ENCODE measurements at regions not wholly inside any gene's neighbourhood (a gene's known extent, or its start where the extent isn't known, plus 50 kb on each side); places are given as distances from the start of the nearest gene placed in this dataset.

- no peak for ATAC-seq
- intact Hi-C loops (cut with DNase I, micrococcal nuclease), result no loop called here
Measured at GRCh38 chr15:55035749-55036148, 161.0 kb downstream of the RSL24D1 start.

DNA sequence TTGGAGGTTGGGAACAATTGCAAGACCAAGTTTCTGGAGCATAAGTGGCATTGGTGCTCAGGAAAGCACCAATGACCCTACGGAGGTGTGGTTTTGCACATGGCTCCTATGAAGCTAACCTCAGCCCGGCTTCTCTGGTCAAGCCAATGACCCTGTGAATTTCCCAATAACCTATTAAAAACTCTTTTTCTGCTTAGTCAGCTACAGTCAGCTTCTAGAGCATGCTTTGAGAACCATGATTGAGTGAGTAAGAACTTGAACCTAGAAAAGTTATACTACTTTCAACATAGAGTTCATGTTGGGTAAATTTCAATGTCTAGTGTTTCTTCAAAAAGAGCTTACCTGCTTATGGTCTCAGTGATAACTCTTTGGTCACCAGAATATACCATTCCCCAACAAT lies 163.2 kb downstream of the RSL24D1 start:
- ATAC-seq (no peak), DNase-seq (no peak)
- intact Hi-C loops (cut with DNase I, micrococcal nuclease), result no loop called here

More at GRCh38 chr15:55035749-55036148, 161.0 kb downstream of the RSL24D1 start:
- no peak for DNase-seq

DNA sequence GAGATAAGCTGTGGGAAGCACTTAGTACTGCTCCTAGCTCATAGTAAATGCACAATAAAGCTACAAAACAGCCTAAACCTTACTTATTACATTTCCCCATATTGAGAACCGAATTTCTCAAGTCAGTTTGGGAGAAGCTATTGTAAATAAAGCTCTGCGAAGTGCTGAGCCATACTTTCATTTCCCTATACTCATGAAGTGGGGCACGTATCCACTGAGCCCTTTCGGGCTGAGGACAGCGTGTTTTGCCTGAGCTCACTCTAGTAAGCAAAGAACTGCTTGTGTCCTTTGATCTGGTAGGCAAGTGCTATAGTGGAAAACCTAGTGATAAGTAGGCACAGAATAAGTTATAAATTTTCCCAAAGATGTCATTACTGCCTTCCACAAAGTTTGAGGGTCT lies 165.0 kb downstream of the RSL24D1 start:
- intact Hi-C loops (cut with DNase I, micrococcal nuclease), result no loop called here
- DNase-seq, result no peak
- no peak for ATAC-seq

DNA sequence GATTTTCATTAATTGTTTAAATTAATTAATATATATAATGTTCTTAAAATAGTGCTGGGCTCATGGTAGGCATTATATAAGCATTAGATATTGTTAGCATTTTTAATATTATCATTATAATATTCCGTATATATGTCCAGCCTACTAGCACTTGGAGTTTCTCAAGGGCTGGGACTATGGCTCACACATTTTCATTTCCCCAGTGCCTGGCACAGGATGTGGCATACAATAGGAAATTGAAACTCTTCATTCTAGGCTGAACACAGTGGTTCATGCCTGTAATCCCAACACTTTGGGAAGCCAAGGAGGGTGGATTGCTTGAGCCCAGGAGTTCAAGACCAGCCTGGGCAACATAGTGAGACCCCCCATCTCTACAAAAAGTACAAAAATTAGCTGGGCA lies 170.4 kb downstream of the RSL24D1 start:
- DNase-seq, result no peak
- intact Hi-C loops (cut with DNase I, micrococcal nuclease), result no loop called here
- no peak for ATAC-seq

GRCh38 chr15:55017635-55018034 lies 179.1 kb downstream of the RSL24D1 start:
- no peak for DNase-seq
- ATAC-seq, result no peak
- intact Hi-C loops (cut with DNase I, micrococcal nuclease), result no loop called here

DNA sequence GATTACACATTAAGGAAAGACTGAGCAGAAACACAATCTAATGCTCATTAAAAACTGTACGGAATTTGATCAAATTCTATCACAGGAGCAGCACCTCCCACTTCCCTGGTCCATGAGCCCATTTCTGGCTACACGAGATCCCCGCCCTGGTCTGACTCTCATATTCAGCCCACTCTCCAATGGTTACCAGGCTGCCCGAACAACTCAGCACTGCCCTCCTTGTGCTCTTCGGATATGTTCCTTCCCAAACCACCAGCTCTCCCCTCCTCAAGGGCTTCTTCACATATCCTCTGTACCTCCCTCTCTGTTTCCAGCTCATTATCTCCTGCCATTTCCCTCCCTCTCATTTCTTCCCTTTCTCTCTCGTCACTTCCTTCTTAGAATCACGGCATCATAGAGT lies 180.5 kb downstream of the RSL24D1 start:
- no peak for ATAC-seq
- no peak for DNase-seq

GRCh38 chr15:55015093-55015445 lies 181.7 kb downstream of the RSL24D1 start:
- ATAC-seq, result no peak
- DNase-seq, result no peak
- intact Hi-C loops (cut with DNase I, micrococcal nuclease), result no loop called here

More for the DNA sequence above, 180.5 kb downstream of the RSL24D1 start:
- intact Hi-C loops (cut with DNase I, micrococcal nuclease), result no loop called here

DNA sequence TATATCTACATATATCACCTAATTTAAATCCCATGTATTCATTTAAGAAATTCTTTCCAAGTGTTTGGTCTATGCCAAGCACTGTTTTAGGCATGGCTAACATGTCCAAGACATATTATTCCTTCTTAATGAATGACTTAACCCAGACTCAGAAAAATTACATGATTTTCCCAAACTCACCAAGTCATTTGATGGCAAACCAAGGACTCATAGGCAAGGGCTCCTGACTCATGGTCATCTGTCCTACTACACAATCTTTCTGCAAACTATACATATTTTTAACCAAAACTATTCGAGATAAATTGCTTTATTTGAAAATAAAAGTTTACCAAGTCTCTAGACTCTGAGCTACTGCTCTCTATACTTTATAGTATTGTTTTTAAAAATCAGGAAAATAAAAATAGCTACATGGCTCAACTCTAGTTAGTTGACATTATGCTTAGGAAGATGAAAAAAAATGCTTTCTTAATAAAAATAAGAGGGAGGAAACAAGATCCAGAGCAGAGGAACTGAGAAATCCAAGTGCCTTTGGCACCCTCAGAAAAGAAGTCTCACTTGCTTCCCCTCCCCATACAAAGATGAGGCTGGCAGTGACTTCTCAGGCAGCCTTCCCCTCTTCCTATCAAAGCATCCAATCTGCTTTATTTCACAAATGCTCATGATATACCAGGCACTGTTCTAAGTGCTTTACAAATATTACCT lies 182.2 kb downstream of the RSL24D1 start:
- DNase-seq (no peak), ATAC-seq (no peak)
- intact Hi-C loops (cut with DNase I, micrococcal nuclease), result no loop called here

DNA sequence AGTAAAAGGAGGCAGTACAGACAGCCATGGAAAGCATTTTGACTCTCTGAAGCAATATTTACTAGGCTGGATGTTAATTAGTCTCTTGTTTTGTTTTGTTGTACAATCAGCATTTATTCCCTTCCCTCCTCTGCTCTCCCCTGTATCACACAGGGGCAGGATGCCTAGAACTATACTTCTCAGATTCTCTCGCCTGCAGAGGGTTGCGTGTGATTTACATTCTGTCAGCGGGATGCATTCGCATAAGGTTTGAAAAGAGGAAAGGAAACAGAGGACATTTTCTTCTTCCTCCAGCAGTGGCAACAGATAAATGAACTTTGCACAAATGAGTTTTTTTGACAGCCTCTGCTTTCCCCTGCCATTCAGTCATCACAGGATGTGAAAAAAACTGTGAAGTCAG lies 188.3 kb downstream of the RSL24D1 start:
- DNase-seq, result no peak
- no peak for ATAC-seq
- intact Hi-C loops (cut with DNase I, micrococcal nuclease), result no loop called here

GRCh38 chr15:55007561-55007960 lies 189.2 kb downstream of the RSL24D1 start:
- DNase-seq, result peak in 1 of 2 donors; percentile 28
- intact Hi-C loops (cut with DNase I, micrococcal nuclease), result no loop called here
- no peak for ATAC-seq

DNA sequence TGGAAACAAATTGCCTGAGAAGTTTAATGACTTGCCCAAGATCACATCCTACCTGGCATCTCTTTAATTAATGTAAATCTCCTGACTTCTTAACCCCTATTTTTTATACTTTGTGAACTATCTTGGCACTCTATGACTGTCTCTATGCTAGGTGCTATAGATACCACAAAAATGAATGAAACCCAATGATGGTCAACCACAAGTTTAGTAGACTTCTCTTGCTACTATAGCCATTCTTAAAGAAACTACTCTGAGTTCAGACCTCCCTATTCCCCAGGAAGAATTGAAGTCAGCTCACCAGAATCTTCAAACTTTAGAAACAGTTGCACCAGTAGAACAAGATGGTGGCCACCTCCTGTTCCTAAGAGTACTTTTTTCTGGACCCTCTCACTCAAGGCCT lies 191.1 kb downstream of the RSL24D1 start:
- DNase-seq (no peak), ATAC-seq (no peak)
- intact Hi-C loops (cut with DNase I, micrococcal nuclease), result no loop called here

GRCh38 chr15:55003965-55004873 lies 192.5 kb downstream of the RSL24D1 start:
- DNase-seq (no peak), ATAC-seq (no peak)
- intact Hi-C loops (cut with DNase I, micrococcal nuclease), result no loop called here

DNA sequence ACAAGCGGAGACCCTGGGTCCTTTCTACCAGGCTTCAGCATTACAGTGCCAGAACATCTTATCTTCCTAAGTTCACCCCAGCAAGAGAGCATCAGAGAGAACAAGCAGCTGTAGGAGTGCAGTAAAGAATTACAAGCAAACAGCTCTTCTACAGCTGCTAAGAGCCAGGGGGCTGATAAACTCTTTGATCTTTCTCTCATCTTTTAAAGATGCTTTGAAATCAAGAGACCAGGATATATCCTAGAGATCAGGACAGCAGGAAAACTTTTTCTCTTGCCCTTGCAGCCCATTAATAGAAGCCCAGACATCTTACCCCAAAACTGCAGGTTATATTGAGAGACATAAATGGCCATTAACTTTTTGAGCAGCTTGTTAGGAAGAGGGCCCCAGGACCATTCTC lies 198.1 kb downstream of the RSL24D1 start:
- no peak for DNase-seq
- intact Hi-C loops (cut with DNase I, micrococcal nuclease), result no loop called here
- ATAC-seq, result no peak

DNA sequence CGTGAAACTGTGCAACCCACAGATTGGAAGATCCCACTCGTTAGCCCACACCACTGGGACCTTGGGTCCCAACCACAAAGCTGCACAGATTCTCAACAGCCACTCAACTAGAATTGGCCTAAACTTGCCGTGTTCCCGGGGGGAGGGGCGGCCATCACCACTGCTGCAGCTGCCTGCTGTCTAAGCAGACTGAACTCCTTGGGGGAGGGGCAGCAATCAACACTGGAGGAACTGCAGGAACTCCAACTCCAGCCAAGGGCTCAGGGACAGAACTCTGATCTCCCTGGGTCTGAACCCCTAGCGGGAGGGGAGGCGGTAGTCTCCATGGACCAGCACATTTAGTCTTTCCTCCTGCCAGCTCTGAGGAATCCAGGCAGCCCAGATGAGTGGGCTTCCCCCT lies 205.9 kb downstream of the RSL24D1 start:
- ATAC-seq, result no peak
- intact Hi-C loops (cut with DNase I, micrococcal nuclease), result no loop called here
- DNase-seq, result no peak

DNA sequence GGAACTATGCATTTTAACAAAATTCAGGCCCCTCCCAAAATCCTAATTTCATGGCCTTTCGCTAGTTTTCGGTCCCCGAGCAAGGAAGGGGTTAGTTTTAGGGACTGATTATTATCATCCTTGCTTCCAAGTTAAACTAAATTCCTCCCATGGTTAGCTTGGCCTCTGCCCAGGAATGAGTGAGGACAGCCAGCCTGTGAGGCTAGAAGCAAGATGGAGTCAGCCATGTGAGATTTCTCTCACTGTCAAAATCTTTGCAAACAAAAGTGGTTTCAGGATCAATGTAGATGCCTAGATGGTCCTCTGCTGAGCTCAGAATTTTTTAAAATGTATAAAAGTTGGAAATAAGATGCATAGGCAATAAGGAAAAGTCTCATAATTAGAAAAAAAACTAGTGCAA lies 208.9 kb downstream of the RSL24D1 start:
- intact Hi-C loops (cut with DNase I, micrococcal nuclease), result no loop called here
- ATAC-seq (no peak), DNase-seq (no peak)

- DNase-seq (no peak), ATAC-seq (no peak)
- intact Hi-C loops (cut with DNase I, micrococcal nuclease), result no loop called here
Measured at GRCh38 chr15:54979964-54980363, 216.8 kb downstream of the RSL24D1 start.

DNA sequence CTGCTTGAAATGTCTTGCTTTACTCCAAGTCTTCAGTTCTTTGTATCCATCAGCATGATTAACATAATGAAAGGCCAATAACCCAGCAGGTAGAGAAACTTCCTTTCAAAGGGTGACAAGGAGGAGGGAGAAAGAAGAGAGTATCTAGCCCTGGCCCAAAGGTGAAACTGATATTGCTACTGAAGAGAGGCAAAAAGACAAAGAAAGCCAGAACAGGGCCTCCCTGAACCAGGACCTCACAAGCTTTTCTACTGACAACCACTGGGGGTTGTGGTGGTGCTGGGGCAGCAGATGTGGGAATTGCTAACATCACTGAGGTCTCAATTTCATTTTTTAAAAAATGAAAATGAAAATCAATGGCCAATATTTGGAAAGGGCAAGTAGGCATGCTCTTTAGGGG lies 234.1 kb downstream of the RSL24D1 start:
- intact Hi-C loops (cut with DNase I, micrococcal nuclease), result no loop called here
- ATAC-seq (no peak), DNase-seq (no peak)

GRCh38 chr15:54960266-54960665 lies 236.5 kb downstream of the RSL24D1 start:
- intact Hi-C loops (cut with DNase I, micrococcal nuclease), result no loop called here
- DNase-seq, result no peak
- ATAC-seq, result no peak

GRCh38 chr15:54941417-54941816 lies 255.3 kb downstream of the RSL24D1 start:
- ATAC-seq (no peak), DNase-seq (no peak)
- intact Hi-C loops (cut with DNase I, micrococcal nuclease), result no loop called here

- DNase-seq, result no peak
- intact Hi-C loops (cut with DNase I, micrococcal nuclease), result no loop called here
- no peak for ATAC-seq
Measured at GRCh38 chr15:54917312-54917711, 279.4 kb downstream of the RSL24D1 start.
